SU-DHL-6 (cell line): ENCODE measurements at regions not wholly inside any gene's neighbourhood (a gene's known extent, or its start where the extent isn't known, plus 50 kb on each side); places are given as distances from the start of the nearest gene placed in this dataset.

Experiments used
- H2AFZ ChIP-seq: fragments of 200-600 bp; sonication (generic); 2 replicates; pipeline ENCODE4 v1.6.1; 2014; ENCODE audit warnings: low read depth, mild to moderate bottlenecking, moderate library complexity, mixed read lengths, antibody characterized with exemption, low read length; ENCODE audit not compliant: severe bottlenecking
- H3F3A ChIP-seq: fragments of 200-600 bp; shearing (Covaris generic); 2 replicates; pipeline ENCODE4 v1.6.0; 2016; ENCODE audit warnings: antibody characterized with exemption, mild to moderate bottlenecking; ENCODE audit not compliant: insufficient read depth
- H3K27ac ChIP-seq: fragments of 200-600 bp; sonication (generic); 2 replicates; pipeline ENCODE4 v1.5.1; 2016; ENCODE audit warnings: low read depth, mild to moderate bottlenecking, low read length, moderate library complexity, mixed read lengths
- H3K27me3 ChIP-seq: fragments of 200-600 bp; sonication (generic), shearing (Covaris generic); 2 replicates; pipeline ENCODE4 v1.6.0; 2014; ENCODE audit warnings: mild to moderate bottlenecking, low read length
- H3K36me3 ChIP-seq: fragments of 200-600 bp; sonication (generic); 2 replicates; pipeline ENCODE4 v1.6.1; 2014; ENCODE audit warnings: mild to moderate bottlenecking, low read length, mixed read lengths
- H3K4me2 ChIP-seq: fragments of 300-600, 200-600 bp; shearing (Covaris generic), sonication (generic); 2 replicates; pipeline ENCODE4 v1.6.0; 2014; ENCODE audit warnings: low read length, low read depth, mild to moderate bottlenecking; ENCODE audit not compliant: poor library complexity, severe bottlenecking
- H3K4me3 ChIP-seq: fragments of 200-600 bp; sonication (generic); 2 replicates; pipeline ENCODE4 v1.5.1; 2014; ENCODE audit warnings: antibody characterized with exemption, low read length, mild to moderate bottlenecking, mixed read lengths; ENCODE audit not compliant: insufficient read depth, poor library complexity, severe bottlenecking
- H3K79me2 ChIP-seq: fragments of 200-600 bp; sonication (generic); 2 replicates; pipeline ENCODE4 v1.6.1; 2014; ENCODE audit warnings: mild to moderate bottlenecking, low read length, moderate library complexity; ENCODE audit not compliant: insufficient read depth
- H3K9ac ChIP-seq: fragments of 200-600 bp; sonication (generic); 2 replicates; pipeline ENCODE4 v1.7.0; 2014; ENCODE audit warnings: mild to moderate bottlenecking, low read length
- H3K9me2 ChIP-seq: fragments of 200-600 bp; sonication (generic); replicated peaks from 2 replicates; pipeline ENCODE4 v1.6.1; 2014; ENCODE audit warnings: low read length; ENCODE audit not compliant: insufficient read depth
- H3K9me3 ChIP-seq: fragments of 200-600 bp; sonication (generic); 2 replicates; pipeline ENCODE4 v1.6.1; 2014; ENCODE audit warnings: low read length, mixed read lengths; ENCODE audit not compliant: insufficient read depth
- H4K20me1 ChIP-seq: fragments of 200-600 bp; sonication (generic); 2 replicates; pipeline ENCODE4 v1.6.1; 2014; ENCODE audit warnings: low read depth, mild to moderate bottlenecking, antibody characterized with exemption, low read length, moderate library complexity, mixed read lengths
- EZH2phosphoT487 ChIP-seq: fragments of 200-600 bp; sonication (generic), shearing (Covaris generic); conservative IDR thresholded peaks from 2 replicates; pipeline ENCODE4 v1.6.1; 2018; ENCODE audit warnings: mild to moderate bottlenecking, antibody characterized with exemption, low read length, moderate library complexity, mixed read lengths
- TF ChIP-seq, protein P1 (sequence below): fragments of 200-600 bp; sonication (generic); IDR thresholded peaks from one replicate; pipeline ENCODE4 v1.5.1; 2017; ENCODE audit warnings: antibody characterized with exemption, mild to moderate bottlenecking, low read length, moderate library complexity; ENCODE audit not compliant: insufficient read depth, poor library complexity, severe bottlenecking

GRCh38 chr5:68554571-68555279 is 339.2 kb downstream of the PIK3R1 start:
- no peak overlapping the region for H2AFZ ChIP-seq
- H3K4me3 ChIP-seq, result no peak overlapping the region
- H3K9me2 ChIP-seq, result no peaks in the 10 kb centered on the region
- H3K36me3 ChIP-seq, result no peaks in the 10 kb centered on the region
- no peaks in the 10 kb centered on the region for H3F3A ChIP-seq
- 0 out of 2 replicates have a peak, but pooled peaks cover 6% of the 10 kb centered on the region for H3K9me3 ChIP-seq
- H4K20me1 ChIP-seq, result no peaks in the 10 kb centered on the region
- TF ChIP-seq EZH2phosphoT487, result no peak
- TF ChIP-seq, protein P1, sequence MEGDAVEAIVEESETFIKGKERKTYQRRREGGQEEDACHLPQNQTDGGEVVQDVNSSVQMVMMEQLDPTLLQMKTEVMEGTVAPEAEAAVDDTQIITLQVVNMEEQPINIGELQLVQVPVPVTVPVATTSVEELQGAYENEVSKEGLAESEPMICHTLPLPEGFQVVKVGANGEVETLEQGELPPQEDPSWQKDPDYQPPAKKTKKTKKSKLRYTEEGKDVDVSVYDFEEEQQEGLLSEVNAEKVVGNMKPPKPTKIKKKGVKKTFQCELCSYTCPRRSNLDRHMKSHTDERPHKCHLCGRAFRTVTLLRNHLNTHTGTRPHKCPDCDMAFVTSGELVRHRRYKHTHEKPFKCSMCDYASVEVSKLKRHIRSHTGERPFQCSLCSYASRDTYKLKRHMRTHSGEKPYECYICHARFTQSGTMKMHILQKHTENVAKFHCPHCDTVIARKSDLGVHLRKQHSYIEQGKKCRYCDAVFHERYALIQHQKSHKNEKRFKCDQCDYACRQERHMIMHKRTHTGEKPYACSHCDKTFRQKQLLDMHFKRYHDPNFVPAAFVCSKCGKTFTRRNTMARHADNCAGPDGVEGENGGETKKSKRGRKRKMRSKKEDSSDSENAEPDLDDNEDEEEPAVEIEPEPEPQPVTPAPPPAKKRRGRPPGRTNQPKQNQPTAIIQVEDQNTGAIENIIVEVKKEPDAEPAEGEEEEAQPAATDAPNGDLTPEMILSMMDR, result no peak
- no peaks in the 10 kb centered on the region for H3K79me2 ChIP-seq
- no peaks in the 10 kb centered on the region for H3K27me3 ChIP-seq
- H3K9ac ChIP-seq, result no peak overlapping the region
- no peak overlapping the region for H3K4me2 ChIP-seq
- H3K27ac ChIP-seq, result no peak overlapping the region

DNA sequence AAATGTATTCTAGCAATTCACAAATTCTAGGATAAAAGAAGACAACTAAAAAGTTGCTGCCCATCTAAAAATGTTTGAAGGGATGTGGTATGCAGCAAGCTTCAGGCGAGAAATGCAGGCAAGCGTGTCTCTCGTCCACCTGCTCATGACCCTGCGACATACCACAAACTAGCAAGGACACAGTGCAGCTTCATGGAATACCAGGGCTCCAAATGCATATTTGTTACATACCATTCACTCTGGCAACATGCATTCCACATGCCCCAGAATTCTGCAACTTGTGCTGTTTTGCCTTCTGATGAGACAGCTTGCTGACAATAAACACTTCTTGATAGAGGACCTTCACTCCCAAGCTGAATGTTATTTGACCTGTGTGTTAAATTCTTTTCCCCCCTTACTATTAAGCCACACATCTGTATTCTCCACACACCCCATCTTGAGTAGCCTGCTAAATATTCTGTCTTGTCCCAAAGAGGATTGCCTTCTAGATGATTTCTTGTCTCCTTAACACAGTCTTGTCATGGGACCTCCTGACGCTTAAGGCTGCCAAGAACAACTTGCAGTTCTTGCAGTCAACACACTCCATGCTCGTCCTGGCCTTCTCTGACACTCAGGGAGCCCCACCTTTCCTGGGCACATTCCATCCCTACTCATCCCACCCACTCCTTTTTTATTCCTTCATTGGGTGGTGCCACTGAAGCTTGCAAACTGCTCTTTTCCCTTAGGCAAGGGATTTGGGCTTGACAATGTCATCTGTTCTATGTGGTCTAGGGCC is 340.5 kb downstream of the PIK3R1 start:
- no peak overlapping the region for H3K9ac ChIP-seq
- no peak overlapping the region for H3K4me2 ChIP-seq
- H3F3A ChIP-seq, result no peaks in the 10 kb centered on the region
- no peaks in the 10 kb centered on the region for H3K9me2 ChIP-seq
- H3K9me3 ChIP-seq, result 0 out of 2 replicates have a peak, but pooled peaks cover 6% of the 10 kb centered on the region
- no peaks in the 10 kb centered on the region for H3K36me3 ChIP-seq
- no peaks in the 10 kb centered on the region for H4K20me1 ChIP-seq
- no peaks in the 10 kb centered on the region for H3K79me2 ChIP-seq
- H3K27me3 ChIP-seq, result no peaks in the 10 kb centered on the region
- no peak overlapping the region for H3K4me3 ChIP-seq
- no peak overlapping the region for H2AFZ ChIP-seq
- TF ChIP-seq, protein P1, result no peak
- no peak for TF ChIP-seq EZH2phosphoT487
- no peak overlapping the region for H3K27ac ChIP-seq

DNA sequence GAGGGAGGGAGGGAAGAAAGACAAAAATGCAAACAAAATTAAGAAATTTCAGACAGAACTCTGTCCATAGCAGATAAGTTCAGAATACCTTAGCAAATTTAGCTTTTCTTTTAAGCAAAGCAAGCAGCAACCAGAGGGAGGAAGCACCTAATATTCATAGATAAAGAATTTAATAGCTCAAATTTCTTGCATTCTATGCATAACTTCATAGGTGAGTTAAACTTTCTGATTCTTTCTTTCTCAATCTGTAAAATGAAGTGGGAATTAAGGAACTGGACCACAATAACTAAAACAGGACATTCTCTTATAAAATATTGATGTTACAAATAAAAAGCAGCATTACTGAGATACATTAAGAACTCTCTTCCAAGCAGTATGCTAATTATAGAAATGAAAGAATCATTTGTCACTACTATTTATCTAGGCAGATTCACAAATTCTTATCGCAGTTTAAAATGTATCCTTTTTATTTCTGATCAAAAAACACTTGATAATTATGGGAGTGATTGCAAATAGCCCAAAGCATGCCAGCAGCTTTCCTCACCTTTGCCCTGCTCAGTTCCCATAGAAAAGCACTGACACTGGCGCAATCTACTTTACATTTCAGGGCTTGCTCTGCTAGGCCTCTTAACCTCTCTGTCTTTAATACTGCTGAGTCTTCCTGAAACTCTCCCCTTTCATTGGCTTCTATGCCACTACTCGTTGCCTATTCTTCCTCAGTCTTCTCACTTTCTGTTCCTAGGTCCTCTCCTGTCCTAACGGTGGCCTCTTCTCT is 341.8 kb downstream of the PIK3R1 start:
- no peaks in the 10 kb centered on the region for H3F3A ChIP-seq
- H3K27me3 ChIP-seq, result no peaks in the 10 kb centered on the region
- H3K4me2 ChIP-seq, result no peak overlapping the region

More for the DNA sequence above, 341.8 kb downstream of the PIK3R1 start:
- TF ChIP-seq, protein P1, result no peak
- TF ChIP-seq EZH2phosphoT487, result no peak
- Histone ChIP-seq H3K36me3 (no peaks in the 10 kb centered on the region), H3K4me3 (no peak overlapping the region), H3K9me3 (0 out of 2 replicates have a peak, but pooled peaks cover 6% of the 10 kb centered on the region), H3K9ac (no peak overlapping the region), H4K20me1 (no peaks in the 10 kb centered on the region), H2AFZ (no peak overlapping the region), H3K27ac (no peak overlapping the region), H3K79me2 (no peaks in the 10 kb centered on the region), H3K9me2 (no peaks in the 10 kb centered on the region)
